HepG2 (cell line): ENCODE measurements at regions not wholly inside any gene's neighbourhood (a gene's known extent, or its start where the extent isn't known, plus 50 kb on each side); places are given as distances from the start of the nearest gene placed in this dataset.

Experiments used
- ATAC-seq: fragments of 200-7000 bp; cut with Tn5 transposase; 3 replicates; pipeline ENCODE4 v1.9.1; 2020; ENCODE audit warnings: mild to moderate bottlenecking, moderate library complexity
- BruUV-seq: library from RNA; stranded (reverse); fragments of 400-500 nt; replicated peaks from 2 replicates; lab custom pipeline; 2021; lab: Mats Ljungman, UMichigan
- CTCF ChIA-PET: fragments of 300-600 bp; formaldehyde crosslinking; extraction: SDS; loops from one replicate; lab custom pipeline; 2021; ENCODE audit warnings: low total read pairs, inconsistent platforms, low intra/inter-chr PET ratio; lab: Yijun Ruan, JAX
- POLR2A ChIA-PET: fragments of 350-600 bp; sonication (Branson Sonifier 250); formaldehyde crosslinking; loops from one replicate; lab custom pipeline; 2020; ENCODE audit warnings: antibody characterized with exemption, inconsistent platforms; lab: Yijun Ruan, JAX
- DNase-seq: peaks from one replicate; pipeline ENCODE4 v3.0.0-alpha.2; 2015; ENCODE audit warnings: low spot score
- FAIRE-seq: peaks from 3 replicates; lab custom pipeline; 2011; peaks lifted over from hg19 to GRCh38; lab: Jason Lieb, UNC
- H2AFZ ChIP-seq: one replicate; pipeline ENCODE4 v1.6.1; 2011; ENCODE audit warnings: low read length, inconsistent platforms
- H3K27ac ChIP-seq: fragments of 300-600 bp; 3 replicates; pipeline ENCODE4 v1.8.0; 2011; ENCODE audit warnings: mixed run types, mild to moderate bottlenecking, mixed read lengths, low read length, inconsistent platforms; ENCODE audit not compliant: insufficient read depth; ENCODE audit errors: extremely low read length
- H3K27me3 ChIP-seq, 2 experiments: fragments of 200-600 bp in 1 of 2; 2 replicates in 1 of 2; 3 replicates in 1 of 2; pipeline versions ENCODE4 v1.6.0 to v1.8.0; 2011; ENCODE audit warnings: low read length in 2 of 2, mild to moderate bottlenecking in 2 of 2, moderate library complexity in 2 of 2, inconsistent platforms in 1 of 2; ENCODE audit not compliant: insufficient read depth in 2 of 2, control insufficient read depth in 1 of 2
- H3K36me3 ChIP-seq, 2 experiments: fragments of 200-600 bp in 1 of 2; replicated peaks in 1 of 2; 2 replicates in 1 of 2; 3 replicates in 1 of 2; pipeline versions ENCODE4 v1.5.1 to v1.8.0; 2011; ENCODE audit warnings: low read length in 2 of 2, inconsistent platforms in 1 of 2; ENCODE audit not compliant: insufficient read depth in 2 of 2, control insufficient read depth in 1 of 2
- H3K4me1 ChIP-seq: 2 replicates; pipeline ENCODE4 v1.5.1; 2012; ENCODE audit warnings: low read length, inconsistent platforms; ENCODE audit not compliant: insufficient read depth
- H3K4me2 ChIP-seq: 2 replicates; pipeline ENCODE4 v1.6.0; 2011; ENCODE audit warnings: low read depth, low read length, inconsistent platforms
- H3K4me3 ChIP-seq, 3 experiments: fragments of 200-600 bp in 1 of 3; sonication (generic), shearing (Covaris generic) in 1 of 3; replicated peaks in 1 of 3; 2 replicates each; pipeline ENCODE4 v1.5.1; 2011 to 2016; ENCODE audit warnings: low read length in 3 of 3, inconsistent platforms in 2 of 3, low read depth in 2 of 3, mild to moderate bottlenecking in 2 of 3, control low read depth in 1 of 3, mixed read lengths in 1 of 3; ENCODE audit not compliant: insufficient read depth in 1 of 3
- H3K79me2 ChIP-seq: one replicate; pipeline ENCODE4 v1.6.1; 2011; ENCODE audit warnings: low read length, inconsistent platforms; ENCODE audit not compliant: insufficient read depth
- H3K9ac ChIP-seq: 2 replicates; pipeline ENCODE4 v1.6.0; 2011; ENCODE audit warnings: mild to moderate bottlenecking, low read depth, low read length, inconsistent platforms; ENCODE audit not compliant: insufficient read depth
- H3K9me3 ChIP-seq: 2 replicates; pipeline ENCODE4 v1.5.1; 2012; ENCODE audit warnings: mild to moderate bottlenecking, low read length
- H4K20me1 ChIP-seq: 2 replicates; pipeline ENCODE4 v1.6.0; 2011; ENCODE audit warnings: inconsistent platforms, mild to moderate bottlenecking, low read length, moderate library complexity; ENCODE audit not compliant: insufficient read depth
- ARID5B ChIP-seq: IDR thresholded peaks from 2 replicates; pipeline ENCODE4 v1.4.0; 2020; ENCODE audit warnings: mild to moderate bottlenecking, missing genetic modification reagents
- CREM ChIP-seq, 2 experiments: sonication (generic) in 1 of 2; formaldehyde crosslinking in 1 of 2; IDR thresholded peaks; 2 replicates each; pipeline versions ENCODE4 v1.4.0 to v1.6.1; 2016 to 2020; ENCODE audit warnings: antibody characterized with exemption in 1 of 2, mild to moderate bottlenecking in 1 of 2, missing genetic modification reagents in 1 of 2
- CSRNP1 ChIP-seq: sonication (generic); formaldehyde crosslinking; IDR thresholded peaks from 2 replicates; pipeline ENCODE4 v1.8.1; 2023; ENCODE audit warnings: mild to moderate bottlenecking, missing genetic modification reagents
- FOSL1 ChIP-seq: sonication (generic); formaldehyde crosslinking; IDR thresholded peaks from 2 replicates; pipeline ENCODE4 v1.9.0; 2021; ENCODE audit warnings: missing genetic modification reagents, borderline replicate concordance
- FOSL2 ChIP-seq: sonication (generic); formaldehyde crosslinking; IDR thresholded peaks from 2 replicates; pipeline ENCODE4 v1.4.0; 2020; ENCODE audit warnings: missing genetic modification reagents
- FOXA1 ChIP-seq, 2 experiments: fragments of 450-650 bp in 1 of 2; sonication (generic) in 1 of 2; formaldehyde crosslinking in 1 of 2; IDR thresholded peaks; 2 replicates each; pipeline versions ENCODE4 v1.4.0 to v1.6.1; 2016 to 2020; ENCODE audit warnings: missing genetic modification reagents in 1 of 2
- FOXP1 ChIP-seq, 2 experiments: fragments of 450-650 bp in 1 of 2; IDR thresholded peaks; 2 replicates each; pipeline ENCODE4 v1.6.1; 2017 to 2018; ENCODE audit warnings: antibody characterized with exemption in 1 of 2
- PITX1 ChIP-seq: sonication (generic); formaldehyde crosslinking; IDR thresholded peaks from 2 replicates; pipeline ENCODE4 v1.5.1; 2020; ENCODE audit warnings: mild to moderate bottlenecking, missing genetic modification reagents
- SOX5 ChIP-seq: IDR thresholded peaks from 2 replicates; pipeline ENCODE4 v1.6.1; 2016; ENCODE audit warnings: borderline replicate concordance
- ZBTB7A ChIP-seq: sonication (generic); formaldehyde crosslinking; IDR thresholded peaks from 2 replicates; pipeline ENCODE4 v1.8.0; 2022; ENCODE audit warnings: mild to moderate bottlenecking, missing genetic modification reagents
- ZNF576 ChIP-seq: sonication (generic); formaldehyde crosslinking; IDR thresholded peaks from 2 replicates; pipeline ENCODE4 v1.4.0; 2020; ENCODE audit warnings: mild to moderate bottlenecking, missing genetic modification reagents
- WGBS: methylation state at CpG from one replicate; pipeline ENCODE4 v1.1.6; 2017; ENCODE audit warnings: low lambda C conversion rate; 5-methylcytosine and 5-hydroxymethylcytosine counted together
- in situ Hi-C: cut with HindIII; loops from 2 replicates; pipeline ENCODE4 v1.10.0; 2017; ENCODE audit warnings: low pct_unique_long_range_greater_than_20kb; ENCODE audit not compliant: extremely low pct_ligation_motif_present
- intact Hi-C: fragments of 100-400 bp; cut with micrococcal nuclease; formaldehyde crosslinking; loops from one replicate; pipeline ENCODE4 v1.10.0; 2022; ENCODE audit not compliant: unreplicated experiment
- TF ChIP-seq, protein P1 (sequence below): sonication (generic); formaldehyde crosslinking; IDR thresholded peaks from 2 replicates; pipeline ENCODE4 v1.4.0; 2020; ENCODE audit warnings: missing genetic modification reagents
- TF ChIP-seq, protein P2 (sequence below): IDR thresholded peaks from 2 replicates; pipeline ENCODE4 v1.6.1; 2016; ENCODE audit warnings: mild to moderate bottlenecking

DNA sequence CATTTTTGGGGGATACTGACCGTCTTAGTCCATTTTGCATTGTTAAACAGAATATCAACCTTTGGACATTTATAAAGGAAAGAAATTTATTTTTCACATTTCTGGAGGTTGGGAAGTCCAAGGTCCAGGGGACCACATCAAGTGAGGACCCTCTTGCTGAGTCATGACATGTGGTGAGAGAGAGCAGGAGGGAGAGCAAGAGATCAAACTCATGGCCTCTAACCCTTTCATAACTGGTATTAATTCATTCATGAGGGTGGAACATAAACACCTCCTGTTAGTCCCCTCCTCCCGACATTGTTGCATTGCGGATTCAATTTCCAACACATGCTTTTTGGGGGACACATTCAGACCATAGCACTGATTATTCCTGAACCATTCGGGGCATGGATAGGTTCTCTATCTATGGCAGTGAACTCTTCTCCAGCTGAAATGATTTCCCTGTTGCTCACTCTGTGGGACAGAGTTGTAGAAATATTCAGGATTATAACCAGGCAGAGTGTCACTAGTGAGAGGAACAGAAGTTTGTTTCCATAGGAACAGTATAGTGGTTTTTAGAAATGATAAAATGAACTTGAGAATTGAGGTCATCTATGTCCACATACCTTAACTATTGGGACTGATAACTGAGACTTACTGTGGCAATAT is 88.2 kb upstream of the OR9Q1 start (continued):
- TF ChIP-seq CSRNP1 (CRISPR knock-in tag), result no peak
- TF ChIP-seq CREM (IDR thresholded peaks at IDR 0.05), result peak; percentile 4; the same call in 1 of the 2 replicates
- TF ChIP-seq CREM (CRISPR knock-in tag; IDR thresholded peaks at IDR 0.05), result no peak
- peak; percentile 67 for TF ChIP-seq FOSL2 (CRISPR knock-in tag)
- TF ChIP-seq, all 625 proteins: peak for 16

- Histone ChIP-seq H2AFZ (no peak overlapping the region), H3K27ac (peak overlapping the region; percentile 31), H3K9me3 (no peaks in the 10 kb centered on the region), H3K4me3 (no peak overlapping the region), H3K4me1 (peaks cover 60% of the 10 kb centered on the region), H4K20me1 (no peaks in the 10 kb centered on the region), H3K4me2 (peak overlapping the region; percentile 24; the same call in 1 of the 2 replicates), H3K79me2 (no peaks in the 10 kb centered on the region), H3K27me3 (no peaks in the 10 kb centered on the region; a peak in 1 of 5 replicates), H3K36me3 (no peaks in the 10 kb centered on the region), H3K9ac (0 out of 2 replicates have a peak overlapping the region, but pooled peaks have one; percentile 21)
- 0% methylated on average over 1 of the region's 1 CpG for WGBS
- intact Hi-C loops, result loop anchor here (5.0 kb wide), 1 partner anchor 36 kb away; no protein-coding TSS in a partner anchor
- ATAC-seq (peak; percentile 85), FAIRE-seq (no peak), DNase-seq (peak; percentile 66)
- in situ Hi-C loops, result no loop called here
- POLR2A ChIA-PET, result interaction anchor here (1.3 kb wide), 1 partner anchor 36 kb away, joined by 4 read pairs; no protein-coding TSS in a partner anchor
- CTCF ChIA-PET, result no interaction called here
- no TSS peak for BruUV-seq
- TF ChIP-seq FOXA1 (IDR thresholded peaks at IDR 0.05) (no peak), FOXA1 (CRISPR knock-in tag; IDR thresholded peaks at IDR 0.05) (0 out of 2 replicates have a peak, but pooled peaks have one; percentile 14), FOSL1 (CRISPR knock-in tag) (peak; percentile 71; the same call in 1 of the 2 replicates), ZBTB7A (CRISPR knock-in tag) (no peak), FOXP1 (IDR thresholded peaks at IDR 0.05) (no peak), FOXP1 (CRISPR knock-in tag; IDR thresholded peaks at IDR 0.05) (peak; percentile 70; the same call in 1 of the 2 replicates), SOX5 (CRISPR knock-in tag) (peak; percentile 96), ARID5B (CRISPR knock-in tag) (peak; percentile 59), PITX1 (CRISPR knock-in tag) (no peak), ZNF576 (CRISPR knock-in tag) (no peak)
- TF ChIP-seq, protein P1, sequence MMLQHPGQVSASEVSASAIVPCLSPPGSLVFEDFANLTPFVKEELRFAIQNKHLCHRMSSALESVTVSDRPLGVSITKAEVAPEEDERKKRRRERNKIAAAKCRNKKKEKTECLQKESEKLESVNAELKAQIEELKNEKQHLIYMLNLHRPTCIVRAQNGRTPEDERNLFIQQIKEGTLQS (CRISPR knock-in tag), result peak; percentile 24; the same call in 1 of the 2 replicates
- TF ChIP-seq, protein P2, sequence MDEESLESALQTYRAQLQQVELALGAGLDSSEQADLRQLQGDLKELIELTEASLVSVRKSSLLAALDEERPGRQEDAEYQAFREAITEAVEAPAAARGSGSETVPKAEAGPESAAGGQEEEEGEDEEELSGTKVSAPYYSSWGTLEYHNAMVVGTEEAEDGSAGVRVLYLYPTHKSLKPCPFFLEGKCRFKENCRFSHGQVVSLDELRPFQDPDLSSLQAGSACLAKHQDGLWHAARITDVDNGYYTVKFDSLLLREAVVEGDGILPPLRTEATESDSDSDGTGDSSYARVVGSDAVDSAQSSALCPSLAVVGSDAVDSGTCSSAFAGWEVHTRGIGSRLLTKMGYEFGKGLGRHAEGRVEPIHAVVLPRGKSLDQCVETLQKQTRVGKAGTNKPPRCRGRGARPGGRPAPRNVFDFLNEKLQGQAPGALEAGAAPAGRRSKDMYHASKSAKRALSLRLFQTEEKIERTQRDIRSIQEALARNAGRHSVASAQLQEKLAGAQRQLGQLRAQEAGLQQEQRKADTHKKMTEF (CRISPR knock-in tag), result peak; percentile 53; the same call in 1 of the 2 replicates
These were observed 87.6 kb upstream of the OR9Q1 start for GRCh38 chr11:57936050-57936418.
